Brain microvascular endothelial cell (primary cell): ENCODE measurements at regions not wholly inside any gene's neighbourhood (a gene's known extent, or its start where the extent isn't known, plus 50 kb on each side); places are given as distances from the start of the nearest gene placed in this dataset.

Source experiments
- DNase-seq: peaks from one replicate; pipeline ENCODE4 v3.0.0-alpha.2; 2020
- H3K27ac ChIP-seq: fragments of 250-450 bp; sonication (Bioruptor Pico); 2 replicates; pipeline ENCODE4 v1.5.1; 2020; ENCODE audit warnings: mild to moderate bottlenecking, moderate library complexity
- H3K27me3 ChIP-seq: fragments of 250-450 bp; sonication (Bioruptor Pico); replicated peaks from 2 replicates; pipeline ENCODE4 v1.5.1; 2020; ENCODE audit warnings: mild to moderate bottlenecking
- H3K36me3 ChIP-seq: fragments of 250-450 bp; sonication (Bioruptor Pico); replicated peaks from 2 replicates; pipeline ENCODE4 v1.5.1; 2020; ENCODE audit warnings: mild to moderate bottlenecking
- H3K4me3 ChIP-seq: 2 replicates; pipeline ENCODE4 v1.5.1; 2011; ENCODE audit warnings: low read depth, mild to moderate bottlenecking, control low read depth, low read length, moderate library complexity
- in situ Hi-C: cut with HindIII; loops from 2 replicates; pipeline ENCODE4 v1.10.0; 2017; ENCODE audit warnings: low sequenced_read_pairs, low pct_ligation_motif_present
- TF ChIP-seq, protein P1 (sequence below): IDR thresholded peaks from 2 replicates; pipeline ENCODE4 v1.5.1; 2011; ENCODE audit warnings: low read depth, mild to moderate bottlenecking, moderate library complexity, low read length, control low read depth, inconsistent platforms; ENCODE audit errors: missing control alignments

DNA sequence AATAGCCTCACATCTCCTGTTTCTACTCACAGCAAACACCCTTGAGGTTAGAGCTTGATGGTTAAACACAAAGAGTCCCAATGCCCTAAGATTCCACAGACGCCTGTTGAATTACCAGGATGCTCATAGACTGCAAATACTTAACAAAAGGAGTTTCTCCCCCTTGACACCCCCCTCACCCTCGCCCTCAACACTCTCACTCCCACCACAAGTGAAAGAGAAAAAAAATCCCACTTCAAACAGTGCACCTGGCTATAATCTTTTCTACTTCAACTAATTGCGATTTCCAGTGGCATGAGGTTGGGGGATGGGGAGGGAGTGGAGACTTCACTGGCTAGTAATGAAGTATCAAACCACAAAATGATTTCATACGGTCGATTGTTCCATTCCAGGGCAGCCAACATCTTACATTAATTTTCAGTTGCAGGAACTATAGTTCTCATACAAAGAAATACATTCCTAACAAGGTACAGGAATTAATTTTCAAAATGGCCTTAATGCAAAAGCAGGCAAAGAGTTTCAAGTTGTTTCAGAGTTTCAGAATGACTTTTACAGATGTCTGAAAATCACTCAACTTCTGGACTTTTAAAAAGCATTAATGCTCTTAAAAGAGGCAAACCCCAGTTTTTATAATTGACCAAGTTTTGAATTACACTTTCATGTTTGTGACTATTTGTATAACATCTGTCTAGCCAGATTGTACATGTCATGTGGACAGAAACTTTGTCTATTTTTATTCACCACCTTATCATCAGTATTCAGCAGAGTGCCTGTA is 390.7 kb downstream of the C12orf75 start:
- in situ Hi-C loops = no loop called here
- TF ChIP-seq, protein P1, sequence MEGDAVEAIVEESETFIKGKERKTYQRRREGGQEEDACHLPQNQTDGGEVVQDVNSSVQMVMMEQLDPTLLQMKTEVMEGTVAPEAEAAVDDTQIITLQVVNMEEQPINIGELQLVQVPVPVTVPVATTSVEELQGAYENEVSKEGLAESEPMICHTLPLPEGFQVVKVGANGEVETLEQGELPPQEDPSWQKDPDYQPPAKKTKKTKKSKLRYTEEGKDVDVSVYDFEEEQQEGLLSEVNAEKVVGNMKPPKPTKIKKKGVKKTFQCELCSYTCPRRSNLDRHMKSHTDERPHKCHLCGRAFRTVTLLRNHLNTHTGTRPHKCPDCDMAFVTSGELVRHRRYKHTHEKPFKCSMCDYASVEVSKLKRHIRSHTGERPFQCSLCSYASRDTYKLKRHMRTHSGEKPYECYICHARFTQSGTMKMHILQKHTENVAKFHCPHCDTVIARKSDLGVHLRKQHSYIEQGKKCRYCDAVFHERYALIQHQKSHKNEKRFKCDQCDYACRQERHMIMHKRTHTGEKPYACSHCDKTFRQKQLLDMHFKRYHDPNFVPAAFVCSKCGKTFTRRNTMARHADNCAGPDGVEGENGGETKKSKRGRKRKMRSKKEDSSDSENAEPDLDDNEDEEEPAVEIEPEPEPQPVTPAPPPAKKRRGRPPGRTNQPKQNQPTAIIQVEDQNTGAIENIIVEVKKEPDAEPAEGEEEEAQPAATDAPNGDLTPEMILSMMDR = no peak

DNA sequence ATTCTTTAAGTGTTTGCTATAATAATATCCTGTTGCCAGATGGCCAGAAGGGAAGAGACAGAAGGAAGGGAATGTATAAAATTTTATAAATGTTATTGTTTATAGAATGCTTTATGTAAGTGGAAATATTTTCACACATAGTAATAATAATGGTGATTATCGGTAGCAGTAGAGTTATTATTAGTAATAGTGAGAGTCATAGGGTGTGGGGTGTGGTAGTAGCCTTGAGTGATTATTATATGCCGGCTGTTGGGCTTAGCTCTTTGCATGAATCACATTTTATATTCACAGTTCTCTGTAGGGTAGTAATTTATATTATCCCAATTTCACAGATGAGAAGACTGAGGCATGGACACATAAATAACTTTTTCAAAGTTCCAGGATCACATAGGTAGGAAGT is 391.4 kb downstream of the C12orf75 start:
- in situ Hi-C loops = no loop called here
- Histone ChIP-seq H3K27ac (no peak overlapping the region), H3K36me3 (no peaks in the 10 kb centered on the region), H3K4me3 (no peak overlapping the region), H3K27me3 (no peaks in the 10 kb centered on the region)
- no peak for DNase-seq
- TF ChIP-seq, protein P1 = no peak

More for the DNA sequence above, 390.7 kb downstream of the C12orf75 start:
- Histone ChIP-seq H3K4me3 (no peak overlapping the region), H3K36me3 (no peaks in the 10 kb centered on the region), H3K27ac (no peak overlapping the region), H3K27me3 (no peaks in the 10 kb centered on the region)
- no peak for DNase-seq

DNA sequence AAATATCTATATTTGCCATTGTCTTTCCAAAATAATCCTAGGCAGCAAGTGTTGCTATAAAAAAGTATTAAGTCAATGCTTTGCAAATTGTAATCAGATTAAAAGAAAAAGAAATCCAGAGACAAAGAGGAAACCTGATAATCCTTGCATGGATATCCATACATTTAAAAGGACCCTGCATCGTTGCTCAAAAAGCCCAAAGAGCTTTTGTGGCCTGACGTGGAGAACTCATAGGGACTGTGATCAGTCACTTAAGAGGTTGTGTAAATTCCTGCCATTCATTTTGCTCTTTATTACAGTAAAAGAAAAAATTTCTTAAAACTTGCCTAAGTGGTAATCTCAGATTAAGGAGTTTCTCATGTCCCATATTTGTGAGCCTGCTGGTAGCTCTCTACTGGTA is 392.6 kb downstream of the C12orf75 start:
- no peaks in the 10 kb centered on the region for H3K36me3 ChIP-seq
- TF ChIP-seq, protein P1 = no peak
- no peak overlapping the region for H3K27ac ChIP-seq
- H3K4me3 ChIP-seq = no peak overlapping the region
- in situ Hi-C loops = no loop called here
- no peaks in the 10 kb centered on the region for H3K27me3 ChIP-seq
- no peak for DNase-seq

GRCh38 chr12:105723494-105723893 is 393.0 kb downstream of the C12orf75 start:
- no peak overlapping the region for H3K4me3 ChIP-seq
- in situ Hi-C loops = no loop called here
- DNase-seq = no peak
- TF ChIP-seq, protein P1 = no peak
- H3K36me3 ChIP-seq = no peaks in the 10 kb centered on the region
- no peaks in the 10 kb centered on the region for H3K27me3 ChIP-seq
- H3K27ac ChIP-seq = no peak overlapping the region

GRCh38 chr12:105724641-105725040 is 394.1 kb downstream of the C12orf75 start:
- in situ Hi-C loops = no loop called here
- no peak for DNase-seq
- Histone ChIP-seq H3K27ac (no peak overlapping the region), H3K36me3 (no peaks in the 10 kb centered on the region), H3K4me3 (no peak overlapping the region), H3K27me3 (no peaks in the 10 kb centered on the region)
- TF ChIP-seq, protein P1 = no peak

DNA sequence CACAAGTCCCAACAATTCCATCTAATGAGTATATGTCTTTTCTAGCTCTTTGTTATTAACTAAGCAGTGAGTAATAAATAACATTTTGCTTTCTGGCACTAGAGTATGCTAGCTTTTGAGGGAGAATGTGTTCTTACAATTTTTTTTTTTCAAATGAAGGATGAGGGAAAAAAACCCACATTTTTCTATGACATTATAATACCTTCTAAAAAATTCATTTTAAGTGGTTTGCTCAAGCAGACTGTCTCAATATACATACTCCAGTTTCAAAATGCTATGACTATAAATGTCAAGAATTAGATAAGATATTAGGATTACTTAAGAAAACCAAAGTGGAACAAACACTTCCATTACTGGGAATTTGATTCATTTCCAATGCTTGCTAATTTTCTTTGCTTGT is 394.6 kb downstream of the C12orf75 start:
- H3K36me3 ChIP-seq = no peaks in the 10 kb centered on the region
- H3K4me3 ChIP-seq = no peak overlapping the region
- DNase-seq = no peak
- no peak overlapping the region for H3K27ac ChIP-seq
- H3K27me3 ChIP-seq = no peaks in the 10 kb centered on the region
- in situ Hi-C loops = no loop called here
- TF ChIP-seq, protein P1 = no peak
